ENCODE measurements at regions not wholly inside any gene's neighbourhood (a gene's known extent, or its start where the extent isn't known, plus 50 kb on each side); places are given as distances from the start of the nearest gene placed in this dataset.

- no peak for DNase-seq
Observed at GRCh38 chr10:62919776-62920175, 103.6 kb upstream of the EGR2 start.

GRCh38 chr10:62917475-62918238 is 101.5 kb upstream of the EGR2 start:
- DNase-seq, result no peak

- no peak for DNase-seq
Observed at GRCh38 chr10:62916141-62916603, 100.0 kb upstream of the EGR2 start.

GRCh38 chr10:62915158-62915557 is 99.0 kb upstream of the EGR2 start:
- DNase-seq, result no peak

GRCh38 chr10:62912086-62912485 is 95.9 kb upstream of the EGR2 start:
- no peak for DNase-seq

GRCh38 chr10:62911210-62911963 is 95.2 kb upstream of the EGR2 start:
- no peak for DNase-seq

GRCh38 chr10:62907470-62908212 is 91.5 kb upstream of the EGR2 start:
- DNase-seq, result peak; percentile 90

GRCh38 chr10:62904281-62904875 is 88.2 kb upstream of the EGR2 start:
- no peak for DNase-seq

- no peak for DNase-seq
Observed at GRCh38 chr10:62903828-62904227, 87.7 kb upstream of the EGR2 start.

- DNase-seq, result no peak
Observed at GRCh38 chr10:62900829-62901571, 84.8 kb upstream of the EGR2 start.

GRCh38 chr10:62899311-62899710 is 83.1 kb upstream of the EGR2 start:
- no peak for DNase-seq

GRCh38 chr10:62895063-62895462 is 78.9 kb upstream of the EGR2 start:
- DNase-seq, result no peak

- DNase-seq, result no peak
Observed at GRCh38 chr10:62894156-62894555, 78.0 kb upstream of the EGR2 start.

GRCh38 chr10:62893036-62893435 is 76.9 kb upstream of the EGR2 start:
- no peak for DNase-seq

GRCh38 chr10:62890395-62890794 is 74.2 kb upstream of the EGR2 start:
- DNase-seq, result no peak

- no peak for DNase-seq
Observed at GRCh38 chr10:62887642-62888041, 71.5 kb upstream of the EGR2 start.

GRCh38 chr10:62885684-62886461 is 69.7 kb upstream of the EGR2 start:
- DNase-seq, result peak; percentile 53

- no peak for DNase-seq
Observed at GRCh38 chr10:62880162-62880561, 64.0 kb upstream of the EGR2 start.

- no peak for DNase-seq
Observed at GRCh38 chr10:62873866-62874265, 57.7 kb upstream of the EGR2 start.

GRCh38 chr10:62870866-62871265 is 54.7 kb upstream of the EGR2 start:
- no peak for DNase-seq

- DNase-seq, result no peak
Observed at GRCh38 chr10:62869958-62870357, 53.8 kb upstream of the EGR2 start.

- no peak for DNase-seq
Observed at GRCh38 chr10:62866941-62867340, 50.8 kb upstream of the EGR2 start.

All from NCI-H69 (cell line).